HT-29 (cell line): ENCODE measurements at regions not wholly inside any gene's neighbourhood (a gene's known extent, or its start where the extent isn't known, plus 50 kb on each side); places are given as distances from the start of the nearest gene placed in this dataset.
"Not testable (repeated sequence)": the region's sequence is repeated elsewhere in the genome, so short reads cannot be mapped to it uniquely, and the experiment has no call there.

Source experiments
- DNase-seq: peaks from one replicate; pipeline ENCODE4 v3.0.0-alpha.2; 2015; ENCODE audit warnings: low spot score

- DNase-seq = peak; percentile 62
These were observed 52.7 kb upstream of the ZCCHC13 start for GRCh38 chrX:74251006-74251930.

GRCh38 chrX:74250574-74250973 is 53.4 kb upstream of the ZCCHC13 start:
- no peak for DNase-seq

- no peak for DNase-seq
These were observed 54.0 kb upstream of the ZCCHC13 start for GRCh38 chrX:74249963-74250362.

GRCh38 chrX:74248889-74249288 is 55.1 kb upstream of the ZCCHC13 start:
- peak; percentile 48 for DNase-seq

GRCh38 chrX:74246524-74246923 is 57.5 kb upstream of the ZCCHC13 start:
- DNase-seq = no peak

GRCh38 chrX:74242484-74243138 is 61.4 kb upstream of the ZCCHC13 start:
- peak; percentile 40 for DNase-seq

- DNase-seq = peak; percentile 51
These were observed 61.9 kb upstream of the ZCCHC13 start for GRCh38 chrX:74242050-74242449.

GRCh38 chrX:74238771-74239170 is 65.2 kb upstream of the ZCCHC13 start:
- DNase-seq = no peak

GRCh38 chrX:74234818-74235217 is 69.2 kb upstream of the ZCCHC13 start:
- peak; percentile 25 for DNase-seq

- DNase-seq = peak; percentile 67
These were observed 71.1 kb upstream of the ZCCHC13 start for GRCh38 chrX:74232859-74233258.

- no peak for DNase-seq
These were observed 72.4 kb upstream of the ZCCHC13 start for GRCh38 chrX:74231625-74232024.

GRCh38 chrX:74230094-74230493 is 73.9 kb upstream of the ZCCHC13 start:
- no peak for DNase-seq

- DNase-seq = no peak
These were observed 78.9 kb upstream of the ZCCHC13 start for GRCh38 chrX:74225111-74225510.

GRCh38 chrX:74220277-74220676 is 83.7 kb upstream of the ZCCHC13 start:
- no peak for DNase-seq

- DNase-seq = no peak
These were observed 85.1 kb upstream of the ZCCHC13 start for GRCh38 chrX:74218895-74219294.

GRCh38 chrX:74216421-74216820 is 87.6 kb upstream of the ZCCHC13 start:
- DNase-seq = no peak

- DNase-seq = no peak
These were observed 92.1 kb upstream of the ZCCHC13 start for GRCh38 chrX:74211911-74212310.

- no peak for DNase-seq
These were observed 96.4 kb upstream of the ZCCHC13 start for GRCh38 chrX:74207539-74207938.

GRCh38 chrX:74195605-74196004 is 108.4 kb upstream of the ZCCHC13 start:
- no peak for DNase-seq

- DNase-seq = no peak
These were observed 108.9 kb upstream of the ZCCHC13 start for GRCh38 chrX:74195120-74195519.

- no peak for DNase-seq
These were observed 116.8 kb upstream of the ZCCHC13 start for GRCh38 chrX:74187211-74187610.

- DNase-seq = not testable (repeated sequence)
These were observed 120.9 kb upstream of the ZCCHC13 start for GRCh38 chrX:74183047-74183446.

GRCh38 chrX:74181976-74182375 is 122.0 kb upstream of the ZCCHC13 start:
- not testable (repeated sequence) for DNase-seq
